Ovary (tissue), 7 donors: ENCODE measurements at regions not wholly inside any gene's neighbourhood (a gene's known extent, or its start where the extent isn't known, plus 50 kb on each side); places are given as distances from the start of the nearest gene placed in this dataset.

Source experiments
- DNase-seq, 5 donors: peaks; one replicate each; pipeline ENCODE4 v3.0.0-alpha.2; 2019 to 2020
- H3K27ac ChIP-seq, 2 donors: fragments of 200-600 bp; one replicate each; pipeline versions ENCODE4 v1.5.1 to v1.8.0; 2019 to 2022
- H3K27me3 ChIP-seq: fragments of 200-600 bp; one replicate; pipeline ENCODE4 v1.8.0; 2022
- H3K36me3 ChIP-seq: fragments of 200-600 bp; sonication (generic); one replicate; pipeline ENCODE4 v1.5.1; 2019
- H3K4me1 ChIP-seq: one replicate; pipeline ENCODE4 v1.8.1; 2013; ENCODE audit warnings: mild to moderate bottlenecking, moderate library complexity; ENCODE audit not compliant: insufficient read depth
- H3K4me3 ChIP-seq: fragments of 200-600 bp; sonication (generic); one replicate; pipeline ENCODE4 v1.5.1; 2017
- H3K9me3 ChIP-seq, 2 donors: fragments of 200-600 bp in 1 of 2; sonication (generic) in 1 of 2; one replicate each; pipeline versions ENCODE4 v1.5.1 to v1.8.1; 2013 to 2019; ENCODE audit warnings: mild to moderate bottlenecking in 1 of 2, moderate library complexity in 1 of 2
- CTCF ChIP-seq, 3 donors: fragments of 450-650 bp in 2 of 3; fragments of 200-600 bp in 1 of 3; IDR thresholded peaks; one replicate each; pipeline versions ENCODE4 v1.5.1 to v1.8.0; 2016 to 2022; ENCODE audit warnings: antibody characterized with exemption in 3 of 3, mild to moderate bottlenecking in 1 of 3
- EP300 ChIP-seq: sonication (generic); formaldehyde crosslinking; IDR thresholded peaks from one replicate; pipeline ENCODE4 v1.6.1; 2017; ENCODE audit warnings: antibody characterized with exemption
- POLR2A ChIP-seq: fragments of 450-650 bp; IDR thresholded peaks from one replicate; pipeline ENCODE4 v1.6.1; 2017; ENCODE audit warnings: antibody characterized with exemption, mild to moderate bottlenecking, moderate library complexity
- WGBS, 3 donors: extraction: QIAGEN DNeasy Blood & Tissue Kit in 1 of 3; methylation state at CpG; one replicate each; pipeline versions ENCODE4 v1.1.5 to v1.1.7; 2013 to 2017; 5-methylcytosine and 5-hydroxymethylcytosine counted together
- intact Hi-C, 4 donors: fragments of 100-400 bp; cut with DNase I; formaldehyde crosslinking; loops; one replicate each; pipeline versions ENCODE4 v1.11.0 to v1.15.1; 2022 to 2023
- donor health status: DM: no; HTN: no; CAD: no; lungs with moderate emphysema.
- donor health status: DM: no; HTN: no; CAD: no.
- donor health status: Bipolar disorder and iron deficiency.
- donor health status: DM: no; HTN: no; CAD: no.
- donor health status: DM: yes; HTN: yes; CAD: no.

- intact Hi-C loops = no loop called here
- 71 to 74% (median 74%) methylated on average over 2 of the region's 2 CpGs for WGBS, 3 donors
- no peaks in the 10 kb centered on the region for H3K9me3 ChIP-seq
- H3K4me3 ChIP-seq = no peak overlapping the region
- DNase-seq = no peak
- TF ChIP-seq CTCF (IDR thresholded peaks at IDR 0.05) (no peak), EP300 (no peak), POLR2A (no peak)
- no peaks in the 10 kb centered on the region for H3K36me3 ChIP-seq
- no peak overlapping the region for H3K27ac ChIP-seq
- no peaks in the 10 kb centered on the region for H3K27me3 ChIP-seq
- H3K4me1 ChIP-seq = no peaks in the 10 kb centered on the region
Observed at GRCh38 chrX:13179100-13179499, 134.7 kb upstream of the FAM9C start.

- TF ChIP-seq POLR2A (no peak), CTCF (IDR thresholded peaks at IDR 0.05) (no peak), EP300 (no peak)
- no peaks in the 10 kb centered on the region for H3K9me3 ChIP-seq
- H3K4me3 ChIP-seq = no peak overlapping the region
- no peak overlapping the region for H3K27ac ChIP-seq
- H3K4me1 ChIP-seq = no peaks in the 10 kb centered on the region
- no peaks in the 10 kb centered on the region for H3K27me3 ChIP-seq
- intact Hi-C loops = no loop called here
- no peaks in the 10 kb centered on the region for H3K36me3 ChIP-seq
- WGBS, 3 donors = 56 to 69% (median 59%) methylated on average over 6 of the region's 6 CpGs
- DNase-seq = no peak
Observed at GRCh38 chrX:13177921-13178566, 133.6 kb upstream of the FAM9C start.

- WGBS, 3 donors = 84 to 90% (median 88%) methylated on average over 2 of the region's 2 CpGs
- Histone ChIP-seq H3K27me3 (no peaks in the 10 kb centered on the region), H3K4me1 (no peaks in the 10 kb centered on the region), H3K27ac (no peak overlapping the region), H3K9me3 (no peaks in the 10 kb centered on the region), H3K4me3 (no peak overlapping the region), H3K36me3 (no peaks in the 10 kb centered on the region)
- DNase-seq = no peak
- no peak for TF ChIP-seq EP300
- intact Hi-C loops = no loop called here
Observed at GRCh38 chrX:13175056-13175455, 130.6 kb upstream of the FAM9C start.

GRCh38 chrX:13170966-13171558, 126.6 kb upstream of the FAM9C start:
- TF ChIP-seq EP300 (no peak), CTCF (IDR thresholded peaks at IDR 0.05) (no peak), POLR2A (no peak)
- Histone ChIP-seq H3K4me3 (no peak overlapping the region), H3K9me3 (no peaks in the 10 kb centered on the region), H3K27ac (no peak overlapping the region), H3K27me3 (no peaks in the 10 kb centered on the region), H3K36me3 (no peaks in the 10 kb centered on the region), H3K4me1 (peaks cover 4% of the 10 kb centered on the region)
- intact Hi-C loops = no loop called here
- WGBS, 3 donors = 77 to 83% (median 78%) methylated on average over 2 of the region's 2 CpGs
- no peak for DNase-seq

DNA sequence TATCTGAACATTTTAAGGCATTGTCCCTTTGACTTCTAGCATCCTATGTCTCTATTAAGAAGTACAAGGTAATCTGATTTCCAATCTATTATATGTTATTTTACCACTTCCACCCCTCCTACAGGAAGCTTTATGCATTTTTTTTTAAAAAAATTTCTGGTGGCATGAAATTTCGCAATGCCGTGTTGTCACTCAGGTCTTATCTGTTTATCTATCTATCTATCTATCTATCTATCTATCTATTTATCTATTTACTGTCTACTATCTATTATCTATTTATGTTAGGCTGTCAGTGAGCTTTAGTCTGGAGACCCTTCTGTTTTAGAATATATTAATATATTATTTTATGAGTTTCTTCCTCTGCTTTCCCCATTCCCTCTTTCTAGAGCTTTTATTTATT, 125.3 kb upstream of the FAM9C start:
- no peaks in the 10 kb centered on the region for H3K9me3 ChIP-seq
- H3K4me1 ChIP-seq = peaks cover 6% of the 10 kb centered on the region
- intact Hi-C loops = no loop called here
- no peak overlapping the region for H3K4me3 ChIP-seq
- no peak overlapping the region for H3K27ac ChIP-seq
- H3K27me3 ChIP-seq = no peaks in the 10 kb centered on the region
- no peak for DNase-seq
- H3K36me3 ChIP-seq = no peaks in the 10 kb centered on the region
- TF ChIP-seq POLR2A (no peak), EP300 (no peak), CTCF (IDR thresholded peaks at IDR 0.05) (no peak)
- WGBS, 3 donors = 94 to 97% (median 97%) methylated on average over 2 of the region's 2 CpGs
